MM.1S (cell line): ENCODE measurements at regions not wholly inside any gene's neighbourhood (a gene's known extent, or its start where the extent isn't known, plus 50 kb on each side); places are given as distances from the start of the nearest gene placed in this dataset.

Experiments
- EZH2phosphoT487 ChIP-seq: fragments of 300-600 bp; sonication (generic); IDR thresholded peaks from 2 replicates; pipeline ENCODE4 v1.6.1; 2018; ENCODE audit warnings: antibody characterized with exemption, low read length
- TF ChIP-seq, protein P1 (sequence below): fragments of 300-600 bp; sonication (generic); IDR thresholded peaks from 2 replicates; pipeline ENCODE4 v1.5.1; 2016; ENCODE audit warnings: antibody characterized with exemption, low read length, mixed read lengths

DNA sequence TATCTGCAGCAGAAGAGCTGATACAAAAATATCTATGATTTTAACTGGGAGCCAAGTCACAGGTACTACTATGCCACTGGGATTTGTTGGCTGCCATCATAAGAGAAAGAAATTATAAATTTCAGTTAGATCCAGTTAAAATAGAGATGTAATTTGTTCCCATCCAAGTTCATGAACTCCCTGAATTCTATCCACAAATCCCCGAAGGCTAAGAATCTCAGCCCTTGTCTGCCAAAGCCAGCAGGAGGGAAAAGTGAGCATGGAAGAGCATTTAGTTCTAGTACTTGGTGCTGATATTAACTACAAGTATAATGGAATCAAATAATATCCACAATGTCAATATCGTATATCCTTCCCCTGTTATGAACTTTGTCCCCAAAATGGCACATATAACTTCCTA lies 801.1 kb upstream of the CXADR start:
- no peak for TF ChIP-seq EZH2phosphoT487
- TF ChIP-seq, protein P1, sequence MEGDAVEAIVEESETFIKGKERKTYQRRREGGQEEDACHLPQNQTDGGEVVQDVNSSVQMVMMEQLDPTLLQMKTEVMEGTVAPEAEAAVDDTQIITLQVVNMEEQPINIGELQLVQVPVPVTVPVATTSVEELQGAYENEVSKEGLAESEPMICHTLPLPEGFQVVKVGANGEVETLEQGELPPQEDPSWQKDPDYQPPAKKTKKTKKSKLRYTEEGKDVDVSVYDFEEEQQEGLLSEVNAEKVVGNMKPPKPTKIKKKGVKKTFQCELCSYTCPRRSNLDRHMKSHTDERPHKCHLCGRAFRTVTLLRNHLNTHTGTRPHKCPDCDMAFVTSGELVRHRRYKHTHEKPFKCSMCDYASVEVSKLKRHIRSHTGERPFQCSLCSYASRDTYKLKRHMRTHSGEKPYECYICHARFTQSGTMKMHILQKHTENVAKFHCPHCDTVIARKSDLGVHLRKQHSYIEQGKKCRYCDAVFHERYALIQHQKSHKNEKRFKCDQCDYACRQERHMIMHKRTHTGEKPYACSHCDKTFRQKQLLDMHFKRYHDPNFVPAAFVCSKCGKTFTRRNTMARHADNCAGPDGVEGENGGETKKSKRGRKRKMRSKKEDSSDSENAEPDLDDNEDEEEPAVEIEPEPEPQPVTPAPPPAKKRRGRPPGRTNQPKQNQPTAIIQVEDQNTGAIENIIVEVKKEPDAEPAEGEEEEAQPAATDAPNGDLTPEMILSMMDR: no peak
